CD1c-positive myeloid dendritic cell (primary cell): ENCODE measurements at regions not wholly inside any gene's neighbourhood (a gene's known extent, or its start where the extent isn't known, plus 50 kb on each side); places are given as distances from the start of the nearest gene placed in this dataset.
"Not testable (repeated sequence)": the region's sequence is repeated elsewhere in the genome, so short reads cannot be mapped to it uniquely, and the experiment has no call there.

Experiments used
- DNase-seq: peaks from one replicate; pipeline ENCODE4 v3.0.0-alpha.2; 2016; ENCODE audit errors: extremely low spot score

DNA sequence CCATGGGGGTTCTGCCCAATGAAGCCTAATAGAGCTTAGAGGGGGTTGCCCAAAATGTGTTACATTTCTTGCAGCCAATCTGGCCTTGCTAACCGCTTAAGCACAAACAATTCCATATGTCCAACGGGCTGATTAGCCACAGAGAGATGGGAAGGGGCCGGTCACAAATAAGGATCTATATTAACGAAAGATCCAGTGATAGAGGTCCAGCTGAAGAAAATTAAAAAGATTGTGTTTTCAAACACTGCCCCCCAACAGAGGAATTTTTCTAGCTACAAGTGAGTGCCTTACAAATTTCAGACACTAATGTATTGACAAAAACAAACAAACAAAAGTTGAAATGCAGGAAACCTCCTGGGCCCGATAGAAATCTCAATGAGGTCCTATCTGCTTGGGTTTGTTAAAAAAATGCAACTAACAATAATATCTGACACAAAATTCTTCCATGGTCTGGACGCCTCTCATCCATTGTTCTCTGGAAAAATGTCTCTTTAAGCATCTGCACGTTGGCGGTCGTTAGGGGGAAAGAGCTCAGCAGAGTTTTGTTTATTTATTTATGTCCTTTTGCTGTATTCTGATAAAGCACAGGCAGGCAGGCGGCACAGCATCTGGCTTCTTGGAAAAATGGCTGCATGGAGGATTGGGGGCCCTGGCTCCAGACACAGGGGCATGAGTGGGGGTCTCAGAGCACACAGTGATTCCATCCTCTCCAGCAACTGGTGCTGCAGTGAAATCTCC lies 402.0 kb downstream of the RPS24 start:
- no peak for DNase-seq

DNA sequence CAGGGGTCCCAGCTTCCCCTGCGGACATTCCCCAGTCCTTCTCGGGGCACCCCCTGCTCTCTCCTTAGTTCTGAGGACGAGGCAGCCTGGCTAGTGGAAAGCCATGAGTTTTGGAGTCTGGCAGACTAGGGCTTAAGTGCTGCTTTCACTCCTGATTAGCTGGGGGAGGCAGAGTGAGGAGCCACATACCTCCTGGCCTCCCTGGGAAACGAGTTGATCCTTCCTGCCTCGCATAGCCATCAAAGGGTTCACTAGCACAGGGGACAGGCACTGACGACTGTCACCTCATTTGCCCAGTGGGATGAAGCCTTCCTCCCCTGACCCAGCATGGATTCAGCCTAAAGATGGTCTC lies 402.5 kb downstream of the RPS24 start:
- no peak for DNase-seq

DNA sequence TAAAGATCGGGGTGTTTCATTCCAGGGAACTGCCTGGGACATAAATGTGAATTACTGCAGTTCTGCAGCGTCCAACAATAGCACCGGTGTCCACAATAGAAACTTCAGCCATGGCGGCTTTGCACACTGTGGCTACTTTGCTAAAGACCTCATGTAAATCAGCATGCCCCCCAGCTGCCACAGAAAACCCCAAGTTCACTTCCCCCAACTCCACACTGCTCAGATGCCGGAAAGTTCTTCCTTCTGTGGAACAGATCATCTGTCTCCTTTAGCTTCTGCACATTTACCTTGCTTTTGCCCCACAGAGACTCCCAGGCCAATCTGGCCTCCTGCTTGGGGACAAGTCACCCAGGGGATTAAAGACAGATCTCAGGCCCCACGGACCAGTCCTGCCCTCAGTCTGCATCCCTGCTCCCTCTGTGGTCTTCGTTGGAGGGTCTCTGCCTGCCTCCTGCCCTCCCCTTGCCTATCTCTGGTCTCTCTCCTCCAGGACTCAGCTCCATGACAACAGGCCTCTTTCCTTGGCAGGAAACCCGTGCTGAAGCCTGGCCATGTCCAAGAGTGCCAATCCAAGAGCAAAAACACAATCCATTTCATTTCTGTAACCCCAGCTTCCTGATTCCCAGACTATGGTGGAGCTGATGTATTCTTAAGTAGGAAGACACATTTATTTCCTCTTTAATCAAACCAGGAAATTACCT lies 403.2 kb downstream of the RPS24 start:
- no peak for DNase-seq

DNA sequence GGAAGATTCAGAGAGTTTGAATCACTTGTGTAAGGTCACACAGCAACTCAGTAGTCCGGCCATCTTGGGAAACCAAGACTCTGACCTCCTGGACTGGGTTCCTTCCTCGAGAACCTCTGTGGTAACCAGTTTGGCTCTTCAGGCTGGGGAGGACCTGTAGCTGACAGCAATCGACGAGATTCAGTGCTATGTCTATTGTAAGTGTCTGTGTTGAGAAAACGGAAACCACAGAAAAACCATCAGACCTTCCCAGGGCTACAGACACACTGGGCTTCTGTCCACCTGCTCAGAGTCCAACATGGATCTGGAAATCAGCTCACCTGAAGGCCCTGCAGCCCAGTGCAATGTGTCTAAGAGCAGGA lies 403.7 kb downstream of the RPS24 start:
- DNase-seq: no peak

DNA sequence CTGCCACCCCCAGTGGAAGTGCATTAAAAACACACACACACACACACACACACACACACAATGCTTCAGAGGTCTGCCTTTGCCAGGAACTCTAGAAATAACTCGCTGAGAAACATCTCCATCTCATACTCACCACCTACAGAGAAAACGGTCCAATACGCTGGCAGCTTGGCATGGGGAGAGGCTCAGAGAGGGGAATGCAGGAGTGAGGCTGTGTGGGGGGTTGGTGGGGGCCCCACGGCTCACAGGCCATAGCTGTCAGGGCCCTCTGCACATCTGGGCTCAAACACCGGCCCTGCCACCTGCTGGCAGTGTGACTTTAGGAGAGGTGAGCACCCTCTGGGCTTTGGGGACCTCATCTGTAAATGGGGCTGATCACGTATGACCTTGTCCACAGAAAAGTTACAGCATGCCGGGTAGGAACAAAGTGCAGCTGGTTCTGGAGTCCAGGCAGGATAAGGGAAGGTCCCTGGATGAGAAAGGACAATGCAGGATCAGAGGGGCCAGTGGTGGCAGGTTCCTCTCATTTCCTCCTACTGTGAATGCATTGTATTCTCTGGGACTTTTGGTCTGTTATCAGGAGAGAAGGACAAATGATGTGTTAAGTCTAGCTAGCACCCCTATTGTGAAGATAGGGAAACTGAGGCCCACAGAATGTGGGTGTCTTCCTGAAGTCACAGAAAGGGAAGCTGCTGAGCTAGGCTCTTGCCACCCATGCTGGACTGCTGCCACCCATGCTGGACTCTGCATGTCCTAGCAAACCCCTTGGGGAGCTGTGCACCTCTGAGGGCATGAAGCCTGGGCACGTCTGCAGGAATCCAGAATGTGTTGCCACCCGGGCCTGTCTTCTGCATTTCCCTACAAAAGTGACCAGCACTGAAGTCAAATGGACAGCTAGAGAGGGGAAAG lies 404.6 kb downstream of the RPS24 start:
- no peak for DNase-seq

DNA sequence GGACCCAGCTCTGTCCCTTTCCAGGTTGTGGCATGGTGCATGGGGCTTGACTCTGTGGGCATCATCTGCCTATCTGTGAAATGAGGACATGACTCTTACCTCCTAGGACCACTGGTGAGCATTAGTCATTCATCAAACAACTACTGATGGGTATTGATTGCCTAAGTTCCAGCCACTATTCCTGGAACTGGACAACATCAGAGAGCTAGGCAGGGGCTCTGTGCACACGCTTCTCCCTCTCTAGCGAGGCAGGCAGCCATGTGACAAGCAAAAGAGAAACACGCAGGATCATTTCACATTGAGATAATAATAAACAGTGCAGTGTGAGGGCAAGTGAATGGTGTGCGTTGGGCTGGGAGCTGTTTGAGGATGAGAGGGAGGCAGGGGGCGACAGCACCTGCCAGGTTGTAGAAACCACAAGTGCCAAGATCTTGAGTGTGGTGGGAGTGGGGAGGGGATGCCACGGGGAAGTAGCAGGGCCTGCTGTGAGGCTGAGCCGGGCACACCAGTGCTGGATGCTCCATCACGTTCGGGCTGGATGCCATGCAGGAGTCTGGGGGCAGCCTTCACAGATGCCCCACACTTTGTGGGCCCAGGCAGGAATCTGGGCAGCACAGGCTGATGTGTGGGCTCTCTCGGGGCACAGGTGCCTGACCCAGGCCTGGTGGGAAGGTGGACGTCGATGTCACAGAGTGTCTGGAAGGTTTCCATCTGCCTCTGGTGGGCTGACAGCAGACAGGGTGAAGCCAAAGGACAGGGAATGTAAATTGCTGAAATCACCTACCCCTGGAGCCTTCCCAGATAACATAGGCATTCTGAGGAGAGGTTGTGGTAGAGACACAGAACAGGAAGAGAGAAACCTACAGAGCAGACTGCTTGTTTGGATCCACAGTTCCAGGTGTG lies 405.5 kb downstream of the RPS24 start:
- no peak for DNase-seq

DNA sequence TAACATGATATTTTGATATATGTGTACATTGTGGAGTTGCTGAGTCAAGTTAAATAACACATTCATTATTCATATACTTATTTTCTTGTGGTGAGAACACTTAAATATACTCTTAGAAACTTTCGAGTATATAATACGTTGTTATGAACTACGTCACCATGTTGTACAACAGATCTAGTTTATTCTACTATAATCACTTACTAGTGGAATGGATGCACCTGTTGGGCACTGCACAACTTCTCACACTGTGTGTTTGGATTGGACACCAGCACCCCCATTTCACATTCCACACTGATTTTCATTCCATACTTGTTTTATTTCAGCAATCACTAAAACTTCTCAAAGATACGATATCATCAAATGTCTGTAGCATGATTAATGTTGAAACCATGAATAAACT lies 407.3 kb downstream of the RPS24 start:
- no peak for DNase-seq

DNA sequence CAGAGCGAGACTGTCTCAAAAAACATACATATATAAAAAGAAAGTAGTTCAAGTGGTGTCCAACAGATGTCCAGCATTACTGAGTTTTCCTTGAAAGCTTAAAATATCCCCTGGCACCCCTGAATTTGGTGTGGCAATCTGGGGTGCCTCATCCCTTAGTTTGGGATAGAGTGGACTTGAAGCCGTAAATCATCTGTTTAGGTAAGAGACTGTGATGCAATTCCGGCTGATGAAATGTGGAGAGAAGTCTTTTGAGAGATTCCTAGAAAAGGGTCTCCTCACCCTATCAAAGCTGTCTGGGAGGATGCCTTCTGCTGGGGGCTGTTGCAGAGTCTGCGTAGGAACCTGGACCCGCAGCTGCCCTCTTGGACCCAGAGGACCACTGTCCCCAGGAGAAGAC lies 408.0 kb downstream of the RPS24 start:
- DNase-seq: no peak

DNA sequence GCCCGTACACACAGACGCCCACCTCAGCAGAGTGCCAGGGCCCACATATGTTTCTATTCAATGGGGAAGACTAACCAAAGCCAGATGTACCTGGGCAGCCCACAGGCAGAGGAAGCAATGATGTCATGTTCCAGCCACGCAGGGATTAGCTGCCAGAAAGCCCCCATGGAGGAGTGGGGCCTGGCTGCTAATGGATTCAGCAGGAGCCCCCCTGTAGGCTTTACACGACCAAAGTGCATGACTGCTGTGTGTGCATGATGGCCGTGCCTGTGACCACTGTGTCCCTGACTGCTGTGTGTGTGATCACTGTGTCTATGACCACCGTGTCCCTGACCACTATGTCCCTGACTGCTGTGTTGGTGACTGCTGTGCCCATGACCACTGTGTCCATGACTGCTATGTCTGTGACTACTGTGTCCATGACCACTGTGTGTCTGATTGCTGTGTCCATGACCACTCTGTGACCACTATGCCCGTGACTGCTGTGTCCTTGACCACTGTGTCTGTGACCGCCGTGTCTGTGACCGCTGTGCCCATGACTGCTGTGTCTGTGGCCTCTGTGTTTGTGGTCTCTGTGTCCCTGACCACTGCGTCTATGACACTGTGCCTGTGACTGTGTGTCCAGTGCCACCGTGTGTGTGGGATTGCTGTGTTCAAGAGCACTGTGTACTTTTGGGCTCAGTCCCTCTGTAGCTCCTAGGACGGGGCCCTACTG lies 409.3 kb downstream of the RPS24 start:
- no peak for DNase-seq

DNA sequence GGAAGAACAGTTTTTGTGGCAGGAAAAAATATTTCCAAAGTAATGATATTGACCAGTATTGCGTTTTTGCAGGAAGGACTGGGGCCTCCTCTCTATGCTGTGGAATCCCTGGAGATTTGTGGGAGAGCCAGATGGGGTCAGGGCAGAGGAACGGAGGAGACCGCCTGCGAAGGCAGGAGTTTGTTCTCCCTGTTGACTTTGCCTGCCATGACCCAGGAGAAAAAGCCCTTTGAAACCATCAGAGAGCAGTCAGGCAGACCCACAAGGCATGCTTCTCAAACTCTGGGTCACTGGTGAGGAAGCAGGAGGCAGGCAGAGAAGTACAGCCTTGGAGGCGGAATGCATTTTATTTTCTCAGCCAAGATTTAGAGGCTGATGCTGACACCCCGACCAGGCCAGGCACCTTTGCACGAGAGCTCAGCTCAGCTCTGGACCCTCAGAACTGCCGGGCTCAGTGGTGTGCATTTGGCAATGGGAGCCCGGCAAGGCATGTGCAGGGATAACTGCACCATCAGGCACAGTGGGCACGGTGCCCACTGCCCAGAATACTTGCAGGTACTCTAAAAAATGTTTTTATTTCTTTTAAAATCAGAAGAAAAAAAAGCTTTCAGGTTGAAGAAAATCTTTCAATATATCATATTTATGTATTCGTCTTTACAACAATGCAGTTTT lies 410.4 kb downstream of the RPS24 start:
- no peak for DNase-seq

DNA sequence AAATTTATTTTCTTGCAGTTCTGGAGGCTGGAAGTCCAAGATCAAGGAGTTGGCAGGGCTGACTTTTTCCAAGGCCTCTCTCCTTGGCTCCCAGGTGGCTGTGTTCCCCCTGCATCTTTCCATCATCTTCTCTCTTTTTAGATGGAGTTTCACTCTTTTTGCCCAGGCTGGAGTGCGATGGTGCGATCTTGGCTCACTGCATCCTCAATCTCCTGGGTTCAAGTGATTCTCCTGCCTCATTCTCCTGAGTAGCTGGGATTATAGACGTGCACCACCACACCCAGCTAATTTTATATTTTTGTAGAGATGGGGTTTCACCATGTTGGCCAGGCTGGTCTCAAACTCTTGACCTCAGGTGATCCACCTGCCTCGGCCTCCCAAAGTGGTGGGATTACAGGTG lies 411.1 kb downstream of the RPS24 start:
- not testable (repeated sequence) for DNase-seq

DNA sequence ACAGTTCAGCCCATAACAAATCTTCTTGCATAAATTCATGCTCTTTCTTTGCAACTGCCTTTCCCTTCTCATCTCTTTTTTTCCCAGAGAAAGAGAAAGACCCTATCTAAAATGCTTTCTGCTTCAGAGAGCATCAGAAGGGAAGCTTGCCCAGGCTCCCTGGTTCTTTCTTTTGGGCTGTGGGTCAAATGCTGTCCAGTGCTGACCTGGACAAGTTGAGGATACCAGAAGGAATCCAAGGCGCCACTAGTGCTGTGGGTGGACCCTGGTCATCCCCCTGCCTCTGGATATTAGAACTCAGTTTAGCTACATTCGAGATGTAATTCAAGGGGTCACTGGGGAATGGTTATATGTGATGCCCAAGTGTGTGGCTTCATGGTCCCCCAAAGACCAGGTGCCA lies 411.6 kb downstream of the RPS24 start:
- no peak for DNase-seq

DNA sequence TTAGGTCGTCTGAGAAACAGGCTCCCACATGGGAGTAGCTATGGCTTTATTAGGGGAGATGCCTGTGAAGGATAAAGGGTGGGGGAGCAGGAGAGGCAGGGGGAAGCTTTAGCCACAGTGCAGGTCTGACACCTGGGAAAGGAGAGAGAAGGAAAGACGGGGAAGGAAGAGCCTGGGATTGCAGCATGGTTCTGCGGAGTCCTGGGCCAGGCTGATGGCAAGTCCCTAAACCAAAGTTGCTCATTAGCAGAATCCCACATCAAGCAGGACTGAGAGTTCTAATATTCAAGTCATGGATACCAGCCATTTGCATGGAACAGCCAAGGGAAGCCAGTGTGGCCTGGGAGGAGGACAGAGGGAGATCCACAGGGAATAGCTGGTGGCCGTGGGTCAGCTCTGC lies 414.8 kb downstream of the RPS24 start:
- DNase-seq: no peak

DNA sequence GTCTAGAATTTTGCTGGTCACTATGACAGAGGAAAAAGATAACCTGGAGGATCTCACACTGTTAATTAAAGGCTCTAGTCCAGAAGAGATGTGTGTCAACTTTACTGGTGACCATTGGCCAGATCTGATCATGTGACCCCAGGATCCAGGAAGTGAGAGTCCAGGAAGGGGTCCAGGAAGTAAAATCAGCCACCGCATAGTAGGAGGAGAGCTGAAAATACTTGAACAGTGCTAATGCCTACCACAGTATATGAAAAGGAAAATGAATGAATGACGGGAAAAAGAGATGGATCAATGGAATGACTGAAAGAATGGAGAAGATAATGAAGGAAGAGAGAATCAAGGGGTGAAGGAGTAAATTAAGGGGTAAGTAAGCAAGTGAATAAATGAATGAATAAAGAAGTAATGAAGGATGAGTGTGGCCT lies 415.3 kb downstream of the RPS24 start:
- DNase-seq: no peak

DNA sequence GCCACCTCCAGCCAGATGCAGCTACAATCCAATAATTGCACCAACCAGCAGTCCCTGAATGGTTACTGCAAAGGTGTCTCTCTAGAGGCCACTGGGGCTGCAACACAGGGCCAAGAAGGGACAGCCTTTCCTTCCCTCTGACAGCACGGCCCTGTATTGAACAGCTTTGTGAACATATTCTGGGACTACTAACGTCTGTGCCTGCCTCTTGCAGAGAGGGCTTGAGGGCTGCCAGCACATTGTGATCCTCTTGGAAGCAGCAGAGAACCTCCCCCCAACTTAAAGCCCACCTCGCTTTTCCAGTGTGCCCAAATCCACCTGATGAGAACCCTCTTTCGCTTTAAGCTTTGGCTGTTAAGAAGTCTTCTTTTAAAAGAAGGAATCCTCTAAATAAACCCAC lies 415.9 kb downstream of the RPS24 start:
- DNase-seq: no peak

DNA sequence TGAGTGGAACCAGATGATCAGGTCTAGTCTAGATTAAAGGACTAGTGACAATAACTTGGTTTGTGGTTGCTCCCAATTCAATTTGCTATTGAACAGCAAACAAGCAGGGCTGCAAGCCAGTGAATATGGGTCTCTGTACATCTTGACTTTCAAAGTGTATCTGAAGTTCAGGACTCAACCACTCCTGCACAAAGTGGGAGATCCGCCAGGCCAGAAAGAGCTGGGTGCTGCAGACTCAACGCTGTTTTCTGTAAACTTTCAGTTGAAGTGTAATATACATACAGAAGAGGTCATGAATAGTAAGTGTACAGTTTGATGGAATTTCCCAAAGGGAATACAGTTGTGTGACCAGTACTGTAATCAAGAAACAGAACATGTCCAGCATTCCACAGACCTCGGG lies 416.6 kb downstream of the RPS24 start:
- DNase-seq: no peak

DNA sequence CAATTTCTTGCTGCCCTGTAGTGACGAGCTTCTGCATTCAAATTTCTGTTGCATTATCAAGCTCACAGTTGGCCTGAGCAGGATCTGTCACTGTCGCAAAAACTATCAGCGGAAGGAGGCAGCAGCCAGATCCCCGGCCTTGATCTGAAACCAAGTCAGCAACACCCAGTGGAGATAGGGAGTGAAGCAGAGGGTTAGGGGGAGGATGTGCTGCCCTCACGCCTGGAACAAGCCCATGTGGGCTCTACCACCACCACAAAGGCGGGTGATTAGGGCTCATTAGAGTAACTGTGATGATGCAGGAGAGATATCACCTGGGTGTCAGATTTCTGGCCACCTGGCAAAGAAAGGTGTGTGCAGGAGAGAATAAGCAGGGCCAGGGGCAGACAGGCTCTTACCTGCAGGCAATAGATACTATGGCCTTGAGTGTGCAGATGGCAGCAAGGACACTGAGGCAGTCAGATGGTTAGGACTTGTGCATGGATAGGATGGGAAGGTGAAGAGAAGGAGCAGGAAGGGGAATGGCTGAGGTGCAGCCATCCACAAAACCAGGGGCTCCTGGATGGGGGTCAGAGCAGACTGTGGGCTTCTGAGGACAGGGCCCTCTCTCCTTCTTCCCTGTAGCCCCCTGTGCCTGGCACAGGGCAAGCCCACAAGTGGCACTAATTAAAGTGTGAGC lies 417.3 kb downstream of the RPS24 start:
- DNase-seq: no peak

DNA sequence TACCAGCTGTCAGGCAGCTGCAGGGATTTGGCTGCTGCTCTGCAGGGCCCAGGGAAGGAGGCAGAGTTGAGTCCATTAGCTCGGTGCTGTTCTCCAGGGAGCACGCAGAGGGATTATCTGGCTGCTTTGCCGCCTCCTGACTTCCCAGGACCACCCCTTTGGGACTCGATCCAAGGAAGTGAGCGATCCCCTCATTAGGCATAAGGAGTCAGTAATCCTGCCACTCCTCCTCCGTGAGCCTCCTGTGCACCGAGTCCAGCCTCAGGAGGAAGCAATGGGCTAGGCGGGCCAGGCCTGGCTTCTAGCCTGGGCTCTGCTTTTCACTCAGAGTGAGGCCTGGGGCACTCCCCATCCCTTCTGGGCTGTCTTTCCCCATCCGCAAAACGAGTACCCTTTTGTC lies 417.9 kb downstream of the RPS24 start:
- DNase-seq: no peak

DNA sequence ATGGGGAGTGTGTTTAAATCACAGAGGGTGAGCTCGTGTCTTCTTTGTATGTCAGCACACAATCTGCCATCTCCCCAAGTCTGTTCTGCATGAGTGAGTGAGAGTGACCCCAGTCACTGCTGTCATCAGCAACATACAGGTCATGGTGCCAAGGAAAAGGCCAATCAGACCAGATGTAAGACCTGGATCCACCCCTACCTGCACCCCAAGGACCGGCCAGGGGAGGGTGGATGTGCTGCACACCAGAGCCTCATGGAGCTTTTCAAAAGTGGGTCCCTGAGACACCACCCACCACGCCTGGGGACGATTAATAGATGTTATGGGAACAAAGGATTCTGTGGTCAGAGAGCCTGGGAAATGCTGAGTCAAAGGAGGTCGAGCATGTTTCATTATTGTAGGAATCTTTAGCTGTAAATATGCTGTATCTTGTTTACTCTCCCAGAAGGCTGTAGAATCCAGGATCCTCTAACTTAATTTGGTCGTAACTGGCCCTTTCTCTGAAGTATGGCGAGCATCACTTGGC lies 420.5 kb downstream of the RPS24 start:
- no peak for DNase-seq

DNA sequence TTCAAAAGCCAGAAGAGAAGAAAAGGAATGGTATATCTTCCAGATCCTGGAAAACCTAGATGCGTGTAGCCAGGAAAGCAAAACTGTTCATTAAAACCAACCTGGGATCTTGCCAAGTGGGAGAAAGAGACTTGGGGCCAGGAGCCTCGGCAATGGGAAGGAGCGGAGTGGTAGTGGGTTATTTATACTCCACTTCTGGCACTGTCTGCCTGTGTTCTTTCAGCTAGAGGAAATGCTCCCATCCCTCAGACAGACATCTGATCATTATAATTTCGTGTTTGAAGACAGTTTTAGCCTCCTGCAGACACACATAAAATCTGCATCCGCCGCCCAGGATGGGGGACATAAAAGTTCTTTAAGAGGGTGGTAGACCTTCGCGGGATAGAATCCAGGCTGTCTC lies 421.6 kb downstream of the RPS24 start:
- no peak for DNase-seq
